ENCODE measurements at regions not wholly inside any gene's neighbourhood (a gene's known extent, or its start where the extent isn't known, plus 50 kb on each side); places are given as distances from the start of the nearest gene placed in this dataset.
"Not testable (repeated sequence)": the region's sequence is repeated elsewhere in the genome, so short reads cannot be mapped to it uniquely, and the experiment has no call there.

DNA sequence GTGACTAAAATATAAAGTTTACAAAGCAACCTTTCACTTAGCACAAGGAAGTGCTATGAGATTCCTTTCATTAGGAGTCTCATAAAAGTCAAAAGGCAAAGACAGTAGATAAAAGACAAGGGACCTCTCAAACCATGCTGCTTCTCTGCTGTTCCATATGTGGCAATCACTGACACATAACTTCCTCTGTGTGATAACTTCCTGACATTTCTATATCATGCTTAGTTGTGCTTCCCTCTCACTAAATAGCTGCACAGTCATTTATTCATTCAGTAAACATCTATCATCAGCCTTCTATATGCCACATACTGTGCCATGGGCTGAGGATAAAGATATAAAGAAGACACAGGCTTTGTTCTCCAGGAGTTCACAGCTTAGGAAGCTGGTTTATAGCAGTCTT lies 214.8 kb upstream of the GRIK2 start:
- Histone ChIP-seq H3K4me3 (ENCODE audit: low read length, poor library complexity, severe bottlenecking) (no peak overlapping the region), H3K27me3 (ENCODE audit: insufficient read depth, low read length, poor library complexity, severe bottlenecking) (no peaks in the 10 kb centered on the region), H3K9ac (ENCODE audit: low read depth, low read length, poor library complexity, severe bottlenecking) (no peak overlapping the region), H3K9me3 (ENCODE audit: insufficient read depth, low read depth, low read length) (no peaks in the 10 kb centered on the region), H3K4me1 (ENCODE audit: insufficient read depth, low read length, poor library complexity, severe bottlenecking) (no peaks in the 10 kb centered on the region), H3K36me3 (ENCODE audit: insufficient read depth, low read length) (no peaks in the 10 kb centered on the region), H3K4me2 (ENCODE audit: low read depth, low read length, poor library complexity, severe bottlenecking) (no peak overlapping the region), H2AFZ (ENCODE audit: low read length) (no peak overlapping the region), H3K9me2 (replicated peaks; ENCODE audit: low read depth, low read length) (no peaks in the 10 kb centered on the region), H4K20me1 (ENCODE audit: insufficient read depth, low read length, poor library complexity, severe bottlenecking) (no peaks in the 10 kb centered on the region), H3K79me2 (ENCODE audit: insufficient read depth, low read length) (no peaks in the 10 kb centered on the region), H3F3A (ENCODE audit: low read depth) (no peaks in the 10 kb centered on the region)
- TF ChIP-seq, protein P1, sequence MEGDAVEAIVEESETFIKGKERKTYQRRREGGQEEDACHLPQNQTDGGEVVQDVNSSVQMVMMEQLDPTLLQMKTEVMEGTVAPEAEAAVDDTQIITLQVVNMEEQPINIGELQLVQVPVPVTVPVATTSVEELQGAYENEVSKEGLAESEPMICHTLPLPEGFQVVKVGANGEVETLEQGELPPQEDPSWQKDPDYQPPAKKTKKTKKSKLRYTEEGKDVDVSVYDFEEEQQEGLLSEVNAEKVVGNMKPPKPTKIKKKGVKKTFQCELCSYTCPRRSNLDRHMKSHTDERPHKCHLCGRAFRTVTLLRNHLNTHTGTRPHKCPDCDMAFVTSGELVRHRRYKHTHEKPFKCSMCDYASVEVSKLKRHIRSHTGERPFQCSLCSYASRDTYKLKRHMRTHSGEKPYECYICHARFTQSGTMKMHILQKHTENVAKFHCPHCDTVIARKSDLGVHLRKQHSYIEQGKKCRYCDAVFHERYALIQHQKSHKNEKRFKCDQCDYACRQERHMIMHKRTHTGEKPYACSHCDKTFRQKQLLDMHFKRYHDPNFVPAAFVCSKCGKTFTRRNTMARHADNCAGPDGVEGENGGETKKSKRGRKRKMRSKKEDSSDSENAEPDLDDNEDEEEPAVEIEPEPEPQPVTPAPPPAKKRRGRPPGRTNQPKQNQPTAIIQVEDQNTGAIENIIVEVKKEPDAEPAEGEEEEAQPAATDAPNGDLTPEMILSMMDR (conservative IDR thresholded peaks at IDR 0.05; ENCODE audit: low read length) = no peak
- TF ChIP-seq EZH2phosphoT487 (IDR thresholded peaks at IDR 0.05; ENCODE audit: borderline replicate concordance) = no peak

DNA sequence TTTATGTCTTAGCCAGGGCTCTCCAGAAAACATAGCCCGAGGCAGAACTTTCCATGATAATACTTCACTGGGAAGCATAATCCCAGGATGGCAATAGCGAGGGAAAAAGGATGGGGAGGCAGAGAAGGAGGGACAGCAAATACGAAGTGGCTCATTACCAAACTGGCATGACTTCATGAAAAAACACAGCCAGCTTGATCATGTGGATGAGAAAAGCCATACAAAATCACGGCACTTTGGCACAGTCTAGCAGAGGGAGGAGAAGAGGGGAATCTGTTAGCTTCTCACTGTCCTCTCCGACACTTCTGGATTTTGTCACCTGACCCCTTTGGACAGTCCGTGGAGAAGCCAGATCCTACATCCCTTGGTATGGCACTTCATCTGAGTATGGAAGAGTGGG lies 212.5 kb upstream of the GRIK2 start:
- no peaks in the 10 kb centered on the region for H3K79me2 ChIP-seq (ENCODE audit: insufficient read depth, low read length)
- TF ChIP-seq EZH2phosphoT487 (IDR thresholded peaks at IDR 0.05; ENCODE audit: borderline replicate concordance) = no peak
- TF ChIP-seq, protein P1 (conservative IDR thresholded peaks at IDR 0.05; ENCODE audit: low read length) = no peak

DNA sequence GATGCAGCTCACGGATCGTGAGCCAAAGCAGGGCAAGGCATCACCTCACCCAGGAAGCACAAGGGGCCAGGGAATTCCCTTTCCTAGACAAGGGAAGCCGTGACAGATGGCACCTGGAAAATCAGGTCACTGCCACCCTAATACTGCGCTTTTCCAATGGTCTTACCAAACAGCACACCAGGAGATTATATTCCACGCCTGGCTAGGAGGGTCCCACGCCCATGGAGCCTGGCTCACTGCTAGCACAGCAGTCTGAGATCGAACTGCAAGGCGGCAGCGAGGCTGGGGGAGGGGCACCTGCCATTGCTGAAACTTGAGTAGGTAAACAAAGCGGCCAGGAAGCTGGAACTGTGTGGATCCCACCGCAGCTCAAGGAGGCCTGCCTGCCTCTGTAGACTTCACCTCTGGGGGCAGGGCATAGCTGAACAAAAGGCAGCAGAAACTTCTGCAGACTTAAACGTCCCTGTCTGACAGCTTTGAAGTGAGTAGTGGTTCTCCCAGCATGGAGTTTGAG lies 205.2 kb upstream of the GRIK2 start:
- not testable (repeated sequence) for H3K27me3 ChIP-seq (ENCODE audit: insufficient read depth, low read length, poor library complexity, severe bottlenecking); H3F3A ChIP-seq (ENCODE audit: low read depth); H3K4me1 ChIP-seq (ENCODE audit: insufficient read depth, low read length, poor library complexity, severe bottlenecking); H3K9me2 ChIP-seq (replicated peaks; ENCODE audit: low read depth, low read length); H3K4me3 ChIP-seq (ENCODE audit: low read length, poor library complexity, severe bottlenecking); H3K79me2 ChIP-seq (ENCODE audit: insufficient read depth, low read length); H2AFZ ChIP-seq (ENCODE audit: low read length); H3K36me3 ChIP-seq (ENCODE audit: insufficient read depth, low read length); H3K9ac ChIP-seq (ENCODE audit: low read depth, low read length, poor library complexity, severe bottlenecking); H3K9me3 ChIP-seq (ENCODE audit: insufficient read depth, low read depth, low read length); H3K4me2 ChIP-seq (ENCODE audit: low read depth, low read length, poor library complexity, severe bottlenecking); H4K20me1 ChIP-seq (ENCODE audit: insufficient read depth, low read length, poor library complexity, severe bottlenecking)

More for the DNA sequence above, 212.5 kb upstream of the GRIK2 start:
- Histone ChIP-seq H3K9me2 (replicated peaks; ENCODE audit: low read depth, low read length) (no peaks in the 10 kb centered on the region), H3K4me1 (ENCODE audit: insufficient read depth, low read length, poor library complexity, severe bottlenecking) (no peaks in the 10 kb centered on the region), H3F3A (ENCODE audit: low read depth) (no peaks in the 10 kb centered on the region), H2AFZ (ENCODE audit: low read length) (no peak overlapping the region), H3K36me3 (ENCODE audit: insufficient read depth, low read length) (no peaks in the 10 kb centered on the region), H3K27me3 (ENCODE audit: insufficient read depth, low read length, poor library complexity, severe bottlenecking) (no peaks in the 10 kb centered on the region), H3K9me3 (ENCODE audit: insufficient read depth, low read depth, low read length) (no peaks in the 10 kb centered on the region), H3K9ac (ENCODE audit: low read depth, low read length, poor library complexity, severe bottlenecking) (no peak overlapping the region), H3K4me3 (ENCODE audit: low read length, poor library complexity, severe bottlenecking) (no peak overlapping the region), H4K20me1 (ENCODE audit: insufficient read depth, low read length, poor library complexity, severe bottlenecking) (no peaks in the 10 kb centered on the region), H3K4me2 (ENCODE audit: low read depth, low read length, poor library complexity, severe bottlenecking) (no peak overlapping the region)

DNA sequence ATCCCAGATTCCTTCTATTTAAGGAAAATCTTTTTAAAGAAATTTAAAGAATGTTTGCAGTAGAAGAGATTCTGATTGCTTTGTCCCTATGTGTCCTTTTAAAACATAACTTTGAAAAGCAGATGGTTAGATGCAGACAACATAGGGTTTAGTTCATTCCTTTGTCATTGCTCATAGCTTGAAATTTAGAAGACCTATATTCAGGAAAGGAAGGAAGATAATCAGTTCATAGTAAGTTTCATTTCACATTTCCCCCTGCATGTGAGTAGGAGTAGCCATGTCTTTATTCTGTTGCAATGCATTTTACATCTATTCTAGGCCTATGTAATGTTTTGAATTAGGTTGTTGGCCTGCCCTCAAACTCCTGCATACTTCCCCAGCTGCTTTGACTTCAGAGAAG lies 197.9 kb upstream of the GRIK2 start:
- no peaks in the 10 kb centered on the region for H3K4me1 ChIP-seq (ENCODE audit: insufficient read depth, low read length, poor library complexity, severe bottlenecking)
- no peak overlapping the region for H2AFZ ChIP-seq (ENCODE audit: low read length)
- H3K79me2 ChIP-seq (ENCODE audit: insufficient read depth, low read length) = no peaks in the 10 kb centered on the region

More for the DNA sequence above, 197.9 kb upstream of the GRIK2 start:
- Histone ChIP-seq H3K9me3 (ENCODE audit: insufficient read depth, low read depth, low read length) (no peaks in the 10 kb centered on the region), H3F3A (ENCODE audit: low read depth) (no peaks in the 10 kb centered on the region), H3K9me2 (replicated peaks; ENCODE audit: low read depth, low read length) (no peaks in the 10 kb centered on the region), H3K4me3 (ENCODE audit: low read length, poor library complexity, severe bottlenecking) (no peak overlapping the region), H3K4me2 (ENCODE audit: low read depth, low read length, poor library complexity, severe bottlenecking) (no peak overlapping the region), H3K27me3 (ENCODE audit: insufficient read depth, low read length, poor library complexity, severe bottlenecking) (no peaks in the 10 kb centered on the region), H3K9ac (ENCODE audit: low read depth, low read length, poor library complexity, severe bottlenecking) (no peak overlapping the region), H3K36me3 (ENCODE audit: insufficient read depth, low read length) (no peaks in the 10 kb centered on the region), H4K20me1 (ENCODE audit: insufficient read depth, low read length, poor library complexity, severe bottlenecking) (no peaks in the 10 kb centered on the region)
- TF ChIP-seq, protein P1 (conservative IDR thresholded peaks at IDR 0.05; ENCODE audit: low read length) = no peak
- TF ChIP-seq EZH2phosphoT487 (IDR thresholded peaks at IDR 0.05; ENCODE audit: borderline replicate concordance) = no peak

Data from Loucy (cell line).